WTC11 (cell line): ENCODE measurements at regions not wholly inside any gene's neighbourhood (a gene's known extent, or its start where the extent isn't known, plus 50 kb on each side); places are given as distances from the start of the nearest gene placed in this dataset.
A peak's percentile ranks its signal among the peaks of the same experiment; 100 is the strongest.

ENCODE experiments used
- ATAC-seq: fragments of 200-7000 bp; cut with Tn5 transposase; 2 replicates; pipeline ENCODE4 v1.10.0; 2021; ENCODE audit warnings: mild to moderate bottlenecking, moderate library complexity
- CTCF ChIA-PET: fragments of 300-600 bp; sonication (Branson Sonifier 250); formaldehyde crosslinking; loops from one replicate; lab custom pipeline; 2021; ENCODE audit warnings: antibody characterized with exemption; lab: Charles Lee
- POLR2A ChIA-PET: fragments of 350-600 bp; sonication (Branson Sonifier 250); formaldehyde crosslinking; loops from one replicate; lab custom pipeline; 2021; ENCODE audit warnings: antibody characterized with exemption; lab: Charles Lee
- DNase-seq: peaks from one replicate; pipeline ENCODE4 v3.0.0; 2021; ENCODE audit warnings: low spot score
- H3K27ac Mint-ChIP-seq: 2 replicates; pipeline ENCODE4 v1.8.0; 2021; ENCODE audit warnings: mixed read lengths
- H3K27me3 Mint-ChIP-seq: 2 replicates; pipeline ENCODE4 v1.8.0; 2021; ENCODE audit warnings: low read depth, mild to moderate bottlenecking, moderate library complexity, mixed read lengths
- H3K36me3 Mint-ChIP-seq: 2 replicates; pipeline ENCODE4 v1.8.0; 2021; ENCODE audit warnings: mixed read lengths
- H3K4me1 Mint-ChIP-seq: 2 replicates; pipeline ENCODE4 v1.8.0; 2022; ENCODE audit warnings: mixed read lengths
- H3K4me3 Mint-ChIP-seq: 2 replicates; pipeline ENCODE4 v1.8.0; 2021; ENCODE audit warnings: mild to moderate bottlenecking, moderate library complexity, mixed read lengths
- H3K9me3 Mint-ChIP-seq: 2 replicates; pipeline ENCODE4 v1.8.0; 2021; ENCODE audit warnings: mixed read lengths
- CBFB ChIP-seq: sonication (generic); formaldehyde crosslinking; IDR thresholded peaks from 2 replicates; pipeline ENCODE4 v1.8.1; 2022; ENCODE audit warnings: mild to moderate bottlenecking, low read depth, missing genetic modification reagents
- CREB1 ChIP-seq: sonication (generic); formaldehyde crosslinking; IDR thresholded peaks from 2 replicates; pipeline ENCODE4 v1.8.0; 2023; ENCODE audit warnings: mild to moderate bottlenecking, missing genetic modification reagents
- ELF4 ChIP-seq: sonication (generic); formaldehyde crosslinking; IDR thresholded peaks from 2 replicates; pipeline ENCODE4 v1.8.1; 2022; ENCODE audit warnings: low read depth, mild to moderate bottlenecking, moderate library complexity, missing genetic modification reagents
- ESRRA ChIP-seq: sonication (generic); formaldehyde crosslinking; IDR thresholded peaks from 2 replicates; pipeline ENCODE4 v1.8.1; 2022; ENCODE audit warnings: mild to moderate bottlenecking, missing genetic modification reagents, borderline replicate concordance
- FOXK1 ChIP-seq: sonication (generic); formaldehyde crosslinking; IDR thresholded peaks from 2 replicates; pipeline ENCODE4 v1.8.0; 2022; ENCODE audit warnings: mild to moderate bottlenecking, moderate library complexity, missing genetic modification reagents
- NFE2L1 ChIP-seq: sonication (generic); formaldehyde crosslinking; IDR thresholded peaks from 2 replicates; pipeline ENCODE4 v1.8.1; 2023; ENCODE audit warnings: missing genetic modification reagents
- NR2C2 ChIP-seq: sonication (generic); formaldehyde crosslinking; IDR thresholded peaks from 2 replicates; pipeline ENCODE4 v1.8.0; 2022; ENCODE audit warnings: mild to moderate bottlenecking, missing genetic modification reagents
- OVOL2 ChIP-seq: fragments of 250-450 bp; sonication (Bioruptor Pico); IDR thresholded peaks from 2 replicates; pipeline ENCODE4 v1.9.0; 2021; ENCODE audit warnings: mild to moderate bottlenecking, borderline replicate concordance
- SP1 ChIP-seq: sonication (generic); formaldehyde crosslinking; conservative IDR thresholded peaks from 2 replicates; pipeline ENCODE4 v1.8.1; 2022; ENCODE audit warnings: missing genetic modification reagents
- TP53 ChIP-seq: sonication (generic); formaldehyde crosslinking; IDR thresholded peaks from 2 replicates; pipeline ENCODE4 v1.8.1; 2023; ENCODE audit warnings: mild to moderate bottlenecking, missing genetic modification reagents
- ZBTB21 ChIP-seq: sonication (generic); formaldehyde crosslinking; IDR thresholded peaks from 2 replicates; pipeline ENCODE4 v1.8.1; 2023; ENCODE audit warnings: mild to moderate bottlenecking, missing genetic modification reagents, borderline replicate concordance
- ZNF138 ChIP-seq: sonication (generic); formaldehyde crosslinking; conservative IDR thresholded peaks from 2 replicates; pipeline ENCODE4 v1.8.1; 2022; ENCODE audit warnings: mild to moderate bottlenecking, moderate library complexity, missing genetic modification reagents
- TF ChIP-seq, protein P1 (sequence below): sonication (generic); formaldehyde crosslinking; IDR thresholded peaks from 2 replicates; pipeline ENCODE4 v1.8.1; 2023; ENCODE audit warnings: mild to moderate bottlenecking, missing genetic modification reagents
- TF ChIP-seq, protein P2 (sequence below): sonication (generic); formaldehyde crosslinking; IDR thresholded peaks from 2 replicates; pipeline ENCODE4 v1.8.1; 2023; ENCODE audit warnings: mild to moderate bottlenecking, missing genetic modification reagents, moderate library complexity
- TF ChIP-seq, protein P3 (sequence below): sonication (generic); formaldehyde crosslinking; IDR thresholded peaks from 2 replicates; pipeline ENCODE4 v1.8.0; 2022; ENCODE audit warnings: mild to moderate bottlenecking, missing genetic modification reagents
- TF ChIP-seq, protein P4 (sequence below): sonication (generic); formaldehyde crosslinking; IDR thresholded peaks from 2 replicates; pipeline ENCODE4 v1.8.1; 2022; ENCODE audit warnings: low read depth, missing genetic modification reagents, borderline replicate concordance
- TF ChIP-seq, protein P5 (sequence below): sonication (generic); formaldehyde crosslinking; IDR thresholded peaks from 2 replicates; pipeline ENCODE4 v1.8.1; 2023; ENCODE audit warnings: mild to moderate bottlenecking, missing genetic modification reagents
- TF ChIP-seq, protein P6 (sequence below): fragments of 250-450 bp; sonication (Bioruptor Pico); IDR thresholded peaks from 2 replicates; pipeline ENCODE4 v2.1.2; 2022; ENCODE audit warnings: mild to moderate bottlenecking, moderate library complexity
- TF ChIP-seq, protein P7 (sequence below): fragments of 250-450 bp; sonication (Bioruptor Pico); IDR thresholded peaks from 2 replicates; pipeline ENCODE4 v1.9.0; 2021; ENCODE audit warnings: moderate library complexity, mild to moderate bottlenecking, inconsistent platforms, borderline replicate concordance

DNA sequence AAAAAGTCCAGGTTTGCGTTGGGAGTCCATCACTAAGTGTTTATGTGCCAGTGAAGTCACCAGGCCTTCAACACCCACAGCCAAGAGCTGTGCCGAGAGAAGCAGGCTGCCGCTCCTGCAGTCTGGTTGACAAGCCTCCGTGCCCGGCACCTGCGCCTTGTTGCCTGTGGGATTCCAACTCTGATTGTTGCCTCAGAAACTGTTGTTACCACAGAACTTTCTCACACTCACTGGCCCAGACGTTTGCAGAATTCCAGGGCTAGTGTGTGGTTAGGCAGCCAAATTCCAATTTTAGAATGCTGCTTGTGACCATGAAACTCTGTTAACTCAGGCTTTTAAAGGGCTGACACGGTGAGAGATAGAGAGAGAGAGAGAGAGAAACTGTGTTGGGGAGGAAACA is 119.5 kb upstream of the LIMCH1 start:
- CTCF ChIA-PET, result no interaction called here
- Mint-ChIP-seq H3K27ac (peak overlapping the region; percentile 35; the same call in 1 of the 2 replicates), H3K4me1 (peaks cover 4% of the 10 kb centered on the region; the same call in 1 of the 2 replicates), H3K36me3 (no peaks in the 10 kb centered on the region), H3K9me3 (no peaks in the 10 kb centered on the region), H3K27me3 (no peaks in the 10 kb centered on the region; the same call in 1 of the 2 replicates), H3K4me3 (no peak overlapping the region)
- peak; percentile 27 for DNase-seq
- peak; percentile 63 for ATAC-seq
- POLR2A ChIA-PET, result interaction anchor here (0.6 kb wide), 1 partner anchor 1601 kb away, joined by 4 read pairs; no protein-coding TSS in a partner anchor
- TF ChIP-seq TP53 (CRISPR knock-in tag) (no peak), OVOL2 (CRISPR knock-in tag) (no peak), FOXK1 (CRISPR knock-in tag) (no peak), ZNF138 (no peak)
- TF ChIP-seq, protein P1, sequence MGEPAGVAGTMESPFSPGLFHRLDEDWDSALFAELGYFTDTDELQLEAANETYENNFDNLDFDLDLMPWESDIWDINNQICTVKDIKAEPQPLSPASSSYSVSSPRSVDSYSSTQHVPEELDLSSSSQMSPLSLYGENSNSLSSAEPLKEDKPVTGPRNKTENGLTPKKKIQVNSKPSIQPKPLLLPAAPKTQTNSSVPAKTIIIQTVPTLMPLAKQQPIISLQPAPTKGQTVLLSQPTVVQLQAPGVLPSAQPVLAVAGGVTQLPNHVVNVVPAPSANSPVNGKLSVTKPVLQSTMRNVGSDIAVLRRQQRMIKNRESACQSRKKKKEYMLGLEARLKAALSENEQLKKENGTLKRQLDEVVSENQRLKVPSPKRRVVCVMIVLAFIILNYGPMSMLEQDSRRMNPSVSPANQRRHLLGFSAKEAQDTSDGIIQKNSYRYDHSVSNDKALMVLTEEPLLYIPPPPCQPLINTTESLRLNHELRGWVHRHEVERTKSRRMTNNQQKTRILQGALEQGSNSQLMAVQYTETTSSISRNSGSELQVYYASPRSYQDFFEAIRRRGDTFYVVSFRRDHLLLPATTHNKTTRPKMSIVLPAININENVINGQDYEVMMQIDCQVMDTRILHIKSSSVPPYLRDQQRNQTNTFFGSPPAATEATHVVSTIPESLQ (CRISPR knock-in tag), result no peak
- TF ChIP-seq, protein P2, sequence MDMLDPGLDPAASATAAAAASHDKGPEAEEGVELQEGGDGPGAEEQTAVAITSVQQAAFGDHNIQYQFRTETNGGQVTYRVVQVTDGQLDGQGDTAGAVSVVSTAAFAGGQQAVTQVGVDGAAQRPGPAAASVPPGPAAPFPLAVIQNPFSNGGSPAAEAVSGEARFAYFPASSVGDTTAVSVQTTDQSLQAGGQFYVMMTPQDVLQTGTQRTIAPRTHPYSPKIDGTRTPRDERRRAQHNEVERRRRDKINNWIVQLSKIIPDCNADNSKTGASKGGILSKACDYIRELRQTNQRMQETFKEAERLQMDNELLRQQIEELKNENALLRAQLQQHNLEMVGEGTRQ (CRISPR knock-in tag), result no peak
- TF ChIP-seq, protein P3, sequence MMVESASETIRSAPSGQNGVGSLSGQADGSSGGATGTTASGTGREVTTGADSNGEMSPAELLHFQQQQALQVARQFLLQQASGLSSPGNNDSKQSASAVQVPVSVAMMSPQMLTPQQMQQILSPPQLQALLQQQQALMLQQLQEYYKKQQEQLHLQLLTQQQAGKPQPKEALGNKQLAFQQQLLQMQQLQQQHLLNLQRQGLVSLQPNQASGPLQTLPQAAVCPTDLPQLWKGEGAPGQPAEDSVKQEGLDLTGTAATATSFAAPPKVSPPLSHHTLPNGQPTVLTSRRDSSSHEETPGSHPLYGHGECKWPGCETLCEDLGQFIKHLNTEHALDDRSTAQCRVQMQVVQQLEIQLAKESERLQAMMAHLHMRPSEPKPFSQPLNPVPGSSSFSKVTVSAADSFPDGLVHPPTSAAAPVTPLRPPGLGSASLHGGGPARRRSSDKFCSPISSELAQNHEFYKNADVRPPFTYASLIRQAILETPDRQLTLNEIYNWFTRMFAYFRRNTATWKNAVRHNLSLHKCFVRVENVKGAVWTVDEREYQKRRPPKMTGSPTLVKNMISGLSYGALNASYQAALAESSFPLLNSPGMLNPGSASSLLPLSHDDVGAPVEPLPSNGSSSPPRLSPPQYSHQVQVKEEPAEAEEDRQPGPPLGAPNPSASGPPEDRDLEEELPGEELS (CRISPR knock-in tag), result no peak
- TF ChIP-seq, protein P4, sequence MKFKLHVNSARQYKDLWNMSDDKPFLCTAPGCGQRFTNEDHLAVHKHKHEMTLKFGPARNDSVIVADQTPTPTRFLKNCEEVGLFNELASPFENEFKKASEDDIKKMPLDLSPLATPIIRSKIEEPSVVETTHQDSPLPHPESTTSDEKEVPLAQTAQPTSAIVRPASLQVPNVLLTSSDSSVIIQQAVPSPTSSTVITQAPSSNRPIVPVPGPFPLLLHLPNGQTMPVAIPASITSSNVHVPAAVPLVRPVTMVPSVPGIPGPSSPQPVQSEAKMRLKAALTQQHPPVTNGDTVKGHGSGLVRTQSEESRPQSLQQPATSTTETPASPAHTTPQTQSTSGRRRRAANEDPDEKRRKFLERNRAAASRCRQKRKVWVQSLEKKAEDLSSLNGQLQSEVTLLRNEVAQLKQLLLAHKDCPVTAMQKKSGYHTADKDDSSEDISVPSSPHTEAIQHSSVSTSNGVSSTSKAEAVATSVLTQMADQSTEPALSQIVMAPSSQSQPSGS (CRISPR knock-in tag), result no peak

DNA sequence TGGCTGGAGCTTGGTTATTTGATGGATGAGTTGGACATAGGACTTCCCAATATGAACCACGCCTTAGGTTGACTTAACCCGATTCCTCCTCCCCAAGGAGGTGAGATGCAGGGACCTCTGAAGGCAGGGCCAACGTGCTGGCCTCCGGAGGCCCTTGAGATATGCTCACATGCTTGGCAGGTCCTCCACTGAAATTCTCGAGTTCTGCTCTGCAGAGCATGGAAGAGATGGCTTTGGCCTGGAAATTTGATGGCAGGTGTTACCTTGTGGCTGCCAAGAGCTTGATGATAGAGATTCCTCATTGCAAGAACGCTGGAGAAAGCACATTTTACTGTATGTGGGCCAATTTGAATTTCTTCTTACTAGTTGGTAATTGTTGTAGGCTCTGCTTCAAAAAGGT is 117.4 kb upstream of the LIMCH1 start:
- Mint-ChIP-seq H3K27ac (no peak overlapping the region), H3K4me1 (peaks cover 4% of the 10 kb centered on the region; the same call in 1 of the 2 replicates), H3K9me3 (peaks cover under 1% of the 10 kb centered on the region; the same call in 1 of the 2 replicates), H3K36me3 (no peaks in the 10 kb centered on the region), H3K27me3 (no peaks in the 10 kb centered on the region; the same call in 1 of the 2 replicates), H3K4me3 (no peak overlapping the region)
- ChIA-PET POLR2A (no interaction called here), CTCF (no interaction called here)
- ATAC-seq (no peak), DNase-seq (no peak)
- TF ChIP-seq CBFB, result no peak
- TF ChIP-seq ZBTB21 (CRISPR knock-in tag), result no peak
- TF ChIP-seq NR2C2, result no peak
- TF ChIP-seq, protein P5, sequence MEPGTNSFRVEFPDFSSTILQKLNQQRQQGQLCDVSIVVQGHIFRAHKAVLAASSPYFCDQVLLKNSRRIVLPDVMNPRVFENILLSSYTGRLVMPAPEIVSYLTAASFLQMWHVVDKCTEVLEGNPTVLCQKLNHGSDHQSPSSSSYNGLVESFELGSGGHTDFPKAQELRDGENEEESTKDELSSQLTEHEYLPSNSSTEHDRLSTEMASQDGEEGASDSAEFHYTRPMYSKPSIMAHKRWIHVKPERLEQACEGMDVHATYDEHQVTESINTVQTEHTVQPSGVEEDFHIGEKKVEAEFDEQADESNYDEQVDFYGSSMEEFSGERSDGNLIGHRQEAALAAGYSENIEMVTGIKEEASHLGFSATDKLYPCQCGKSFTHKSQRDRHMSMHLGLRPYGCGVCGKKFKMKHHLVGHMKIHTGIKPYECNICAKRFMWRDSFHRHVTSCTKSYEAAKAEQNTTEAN (CRISPR knock-in tag), result no peak
- no peak for TF ChIP-seq ESRRA (CRISPR knock-in tag)
- TF ChIP-seq SP1, result no peak
- TF ChIP-seq, protein P6, sequence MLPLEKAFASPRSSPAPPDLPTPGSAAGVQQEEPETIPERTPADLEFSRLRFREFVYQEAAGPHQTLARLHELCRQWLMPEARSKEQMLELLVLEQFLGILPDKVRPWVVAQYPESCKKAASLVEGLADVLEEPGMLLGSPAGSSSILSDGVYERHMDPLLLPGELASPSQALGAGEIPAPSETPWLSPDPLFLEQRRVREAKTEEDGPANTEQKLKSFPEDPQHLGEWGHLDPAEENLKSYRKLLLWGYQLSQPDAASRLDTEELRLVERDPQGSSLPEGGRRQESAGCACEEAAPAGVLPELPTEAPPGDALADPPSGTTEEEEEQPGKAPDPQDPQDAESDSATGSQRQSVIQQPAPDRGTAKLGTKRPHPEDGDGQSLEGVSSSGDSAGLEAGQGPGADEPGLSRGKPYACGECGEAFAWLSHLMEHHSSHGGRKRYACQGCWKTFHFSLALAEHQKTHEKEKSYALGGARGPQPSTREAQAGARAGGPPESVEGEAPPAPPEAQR (CRISPR knock-in tag), result no peak
- TF ChIP-seq, protein P7, sequence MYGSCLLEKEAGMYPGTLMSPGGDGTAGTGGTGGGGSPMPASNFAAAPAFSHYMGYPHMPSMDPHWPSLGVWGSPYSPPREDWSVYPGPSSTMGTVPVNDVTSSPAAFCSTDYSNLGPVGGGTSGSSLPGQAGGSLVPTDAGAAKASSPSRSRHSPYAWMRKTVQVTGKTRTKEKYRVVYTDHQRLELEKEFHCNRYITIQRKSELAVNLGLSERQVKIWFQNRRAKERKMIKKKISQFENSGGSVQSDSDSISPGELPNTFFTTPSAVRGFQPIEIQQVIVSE, result no peak
- no peak for TF ChIP-seq ELF4
- TF ChIP-seq CREB1, result no peak
- no peak for TF ChIP-seq OVOL2 (CRISPR knock-in tag)
- TF ChIP-seq, protein P1 (CRISPR knock-in tag), result no peak
- TF ChIP-seq NFE2L1 (CRISPR knock-in tag), result no peak
